B cell (primary cell): ENCODE measurements at regions not wholly inside any gene's neighbourhood (a gene's known extent, or its start where the extent isn't known, plus 50 kb on each side); places are given as distances from the start of the nearest gene placed in this dataset.
A peak's percentile ranks its signal among the peaks of the same experiment; 100 is the strongest.

Experiments
- ATAC-seq: fragments of 200-7000 bp; cut with Tn5 transposase; one replicate; pipeline ENCODE4 v1.10.0; 2021; ENCODE audit warnings: low read depth, mild to moderate bottlenecking, moderate number of reproducible peaks, moderate library complexity
- CTCF ChIA-PET: fragments of 350-600 bp; sonication (Branson Sonifier 250); formaldehyde crosslinking; loops from one replicate; lab custom pipeline; 2021; ENCODE audit warnings: antibody characterized with exemption, inconsistent platforms; lab: Charles Lee
- POLR2A ChIA-PET: fragments of 350-600 bp; sonication (Branson Sonifier 250); formaldehyde crosslinking; loops from one replicate; lab custom pipeline; 2021; ENCODE audit warnings: antibody characterized with exemption; lab: Charles Lee
- DNase-seq: peaks from one replicate; pipeline ENCODE4 v3.0.0; 2013
- H2AFZ ChIP-seq: 2 replicates; pipeline ENCODE4 v1.6.1; 2012; ENCODE audit warnings: mild to moderate bottlenecking, low read depth, low read length; ENCODE audit not compliant: insufficient read depth, poor library complexity, severe bottlenecking
- H3K27ac ChIP-seq, 2 donors: 1 replicate in 1 of 2; 2 replicates in 1 of 2; pipeline ENCODE4 v1.5.1; 2012 to 2013; ENCODE audit warnings: low read length in 2 of 2, mild to moderate bottlenecking in 2 of 2, moderate library complexity in 1 of 2
- H3K27me3 ChIP-seq, 4 experiments: fragments of 200-600 bp in 1 of 4; sonication (generic) in 1 of 4; replicated peaks in 1 of 4; 1 replicate in 2 of 4; 2 replicates in 2 of 4; pipeline versions ENCODE4 v1.6.1 to v1.7.0; 2013 to 2016; ENCODE audit warnings: low read length in 3 of 4, mild to moderate bottlenecking in 2 of 4, mixed read lengths in 1 of 4, moderate library complexity in 1 of 4; ENCODE audit not compliant: insufficient read depth in 4 of 4, control insufficient read depth in 3 of 4; ENCODE audit errors: control extremely low read depth in 1 of 4
- H3K36me3 ChIP-seq, 2 experiments: replicated peaks in 1 of 2; 1 replicate in 1 of 2; 2 replicates in 1 of 2; pipeline versions ENCODE4 v1.6.1 to v1.7.1; 2013; ENCODE audit warnings: low read length in 1 of 2; ENCODE audit not compliant: insufficient read depth in 2 of 2, control insufficient read depth in 1 of 2; ENCODE audit errors: control extremely low read depth in 1 of 2, extremely low read depth in 1 of 2
- H3K4me1 ChIP-seq, 2 donors: fragments of 200-600 bp in 1 of 2; sonication (generic) in 1 of 2; 1 replicate in 1 of 2; 2 replicates in 1 of 2; pipeline versions ENCODE4 v1.5.1 to v1.6.1; 2013 to 2017; ENCODE audit warnings: low read length in 2 of 2; ENCODE audit not compliant: control insufficient read depth in 2 of 2, insufficient read depth in 2 of 2
- H3K4me2 ChIP-seq: replicated peaks from 2 replicates; pipeline ENCODE3; 2012; ENCODE audit warnings: mild to moderate bottlenecking, low read depth, low read length; ENCODE audit not compliant: poor library complexity, severe bottlenecking
- H3K4me3 ChIP-seq, 5 experiments: fragments of 200-600 bp in 1 of 5; sonication (generic) in 1 of 5; 1 replicate in 3 of 5; 2 replicates in 2 of 5; pipeline versions ENCODE4 v1.5.1 to v1.7.0; 2011 to 2016; ENCODE audit warnings: low read length in 4 of 5, mild to moderate bottlenecking in 4 of 5, low read depth in 2 of 5, control low read depth in 1 of 5, moderate library complexity in 1 of 5; ENCODE audit not compliant: insufficient read depth in 1 of 5; ENCODE audit errors: control extremely low read depth in 1 of 5, extremely low read depth in 1 of 5
- H3K79me2 ChIP-seq: fragments of 200-600 bp; sonication (generic); one replicate; pipeline ENCODE4 v1.6.0; 2016; ENCODE audit warnings: low read length; ENCODE audit not compliant: control insufficient read depth, insufficient read depth
- H3K9ac ChIP-seq: fragments of 200-600 bp; sonication (generic); 2 replicates; pipeline ENCODE4 v1.6.1; 2017; ENCODE audit warnings: mild to moderate bottlenecking, low read length, moderate library complexity
- H3K9me3 ChIP-seq, 3 donors: one replicate each; pipeline versions ENCODE4 v1.6.1 to v1.7.1; 2013; ENCODE audit warnings: low read length in 2 of 3; ENCODE audit not compliant: control insufficient read depth in 2 of 3, insufficient read depth in 1 of 3; ENCODE audit errors: control extremely low read depth in 1 of 3
- H4K20me1 ChIP-seq: 2 replicates; pipeline ENCODE4 v1.6.0; 2012; ENCODE audit warnings: mild to moderate bottlenecking, low read length; ENCODE audit not compliant: insufficient read depth, control insufficient read depth, poor library complexity, severe bottlenecking
- H3K27ac Mint-ChIP-seq: one replicate; pipeline ENCODE4 v1.8.0; 2021; ENCODE audit warnings: mixed read lengths
- H3K27me3 Mint-ChIP-seq: one replicate; pipeline ENCODE4 v1.8.0; 2021; ENCODE audit warnings: mixed read lengths
- H3K4me1 Mint-ChIP-seq: one replicate; pipeline ENCODE4 v1.8.0; 2021; ENCODE audit warnings: mixed read lengths
- H3K4me3 Mint-ChIP-seq: one replicate; pipeline ENCODE4 v1.8.0; 2021; ENCODE audit warnings: mixed read lengths
- H3K9me3 Mint-ChIP-seq: one replicate; pipeline ENCODE4 v1.8.0; 2022; ENCODE audit warnings: mixed read lengths; ENCODE audit not compliant: insufficient read depth
- EZH2 ChIP-seq: IDR thresholded peaks from 2 replicates; pipeline ENCODE4 v1.6.1; 2012; ENCODE audit warnings: borderline replicate concordance, low read depth, mild to moderate bottlenecking, moderate library complexity, low read length; ENCODE audit not compliant: insufficient read depth, poor library complexity, severe bottlenecking
- WGBS: methylation state at CpG from one replicate; pipeline ENCODE4 v1.1.5; 2013; ENCODE audit warnings: missing lambda C conversion rate; ENCODE audit not compliant: insufficient coverage; 5-methylcytosine and 5-hydroxymethylcytosine counted together
- intact Hi-C: fragments of 100-400 bp; cut with micrococcal nuclease; formaldehyde crosslinking; loops from one replicate; pipeline ENCODE4 v1.10.0; 2022
- TF ChIP-seq, protein P1 (sequence below): fragments of 200-600 bp; IDR thresholded peaks from one replicate; pipeline ENCODE4 v1.8.0; 2022; ENCODE audit warnings: antibody characterized with exemption, mild to moderate bottlenecking

DNA sequence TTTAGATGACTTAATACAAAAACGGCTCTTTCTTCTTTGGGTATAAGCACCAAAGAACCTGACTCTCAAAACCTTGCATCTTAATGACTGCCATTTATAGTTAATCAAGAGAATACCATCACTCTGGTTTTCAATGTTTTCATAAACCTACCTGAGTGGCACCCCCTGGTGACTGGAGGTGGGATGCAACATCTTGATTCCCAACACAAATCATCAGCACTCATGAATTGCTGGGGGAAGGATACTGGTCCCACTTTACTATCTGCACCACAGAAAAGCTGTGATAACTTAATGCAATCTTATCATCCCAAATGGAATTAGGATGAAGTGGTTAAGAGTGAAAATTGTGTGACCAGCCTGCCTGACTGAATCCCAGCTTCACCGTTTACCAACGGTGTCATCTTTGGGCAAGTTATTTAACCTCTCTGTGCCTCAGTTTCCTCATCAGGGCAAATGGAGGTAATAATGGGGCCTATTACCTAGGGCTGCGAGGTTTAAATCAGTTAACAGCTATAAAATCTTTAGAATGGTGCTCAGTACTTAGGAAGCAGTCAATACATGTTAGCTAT lies 366.4 kb downstream of the KLF12 start:
- Mint-ChIP-seq H3K27ac (peak overlapping the region; percentile 83), H3K9me3 (no peaks in the 10 kb centered on the region), H3K4me3 (peak overlapping the region; percentile 18), H3K4me1 (peaks cover 52% of the 10 kb centered on the region), H3K27me3 (no peaks in the 10 kb centered on the region)
- no peak overlapping the region for H3K9ac ChIP-seq
- H3K79me2 ChIP-seq, result no peaks in the 10 kb centered on the region
- H3K27me3 ChIP-seq, result no peaks in the 10 kb centered on the region
- H3K4me3 ChIP-seq, result no peak overlapping the region
- peaks cover under 1 to 7% of the 10 kb centered on the region in 2 experiments for H3K36me3 ChIP-seq
- no peaks in the 10 kb centered on the region for H3K9me3 ChIP-seq
- peak overlapping the region; percentile 56 for H3K4me2 ChIP-seq
- DNase-seq (peak; percentile 32), ATAC-seq (peak; percentile 5)
- H3K4me1 ChIP-seq, result peaks cover 33 to 42% of the 10 kb centered on the region in 2 donors
- intact Hi-C loops, result loop anchor here (1.0 to 5.0 kb wide), 4 partner anchors 14 to 519 kb away; partner anchors contain the start of gene KLF12
- TF ChIP-seq, protein P1, sequence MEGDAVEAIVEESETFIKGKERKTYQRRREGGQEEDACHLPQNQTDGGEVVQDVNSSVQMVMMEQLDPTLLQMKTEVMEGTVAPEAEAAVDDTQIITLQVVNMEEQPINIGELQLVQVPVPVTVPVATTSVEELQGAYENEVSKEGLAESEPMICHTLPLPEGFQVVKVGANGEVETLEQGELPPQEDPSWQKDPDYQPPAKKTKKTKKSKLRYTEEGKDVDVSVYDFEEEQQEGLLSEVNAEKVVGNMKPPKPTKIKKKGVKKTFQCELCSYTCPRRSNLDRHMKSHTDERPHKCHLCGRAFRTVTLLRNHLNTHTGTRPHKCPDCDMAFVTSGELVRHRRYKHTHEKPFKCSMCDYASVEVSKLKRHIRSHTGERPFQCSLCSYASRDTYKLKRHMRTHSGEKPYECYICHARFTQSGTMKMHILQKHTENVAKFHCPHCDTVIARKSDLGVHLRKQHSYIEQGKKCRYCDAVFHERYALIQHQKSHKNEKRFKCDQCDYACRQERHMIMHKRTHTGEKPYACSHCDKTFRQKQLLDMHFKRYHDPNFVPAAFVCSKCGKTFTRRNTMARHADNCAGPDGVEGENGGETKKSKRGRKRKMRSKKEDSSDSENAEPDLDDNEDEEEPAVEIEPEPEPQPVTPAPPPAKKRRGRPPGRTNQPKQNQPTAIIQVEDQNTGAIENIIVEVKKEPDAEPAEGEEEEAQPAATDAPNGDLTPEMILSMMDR, result peak; percentile 60
- no peak for TF ChIP-seq EZH2
- peak overlapping the region; percentile 83 to 92 for H3K27ac ChIP-seq
- H4K20me1 ChIP-seq, result no peaks in the 10 kb centered on the region
- 50% methylated on average over 2 of the region's 4 CpGs for WGBS
- no peak overlapping the region for H2AFZ ChIP-seq
- ChIA-PET CTCF (interaction anchor here (0.6 to 3.8 kb wide), 6 partner anchors 8 to 520 kb away, joined by 3 to 62 read pairs (median 4); no protein-coding TSS in a partner anchor), POLR2A (no interaction called here)

DNA sequence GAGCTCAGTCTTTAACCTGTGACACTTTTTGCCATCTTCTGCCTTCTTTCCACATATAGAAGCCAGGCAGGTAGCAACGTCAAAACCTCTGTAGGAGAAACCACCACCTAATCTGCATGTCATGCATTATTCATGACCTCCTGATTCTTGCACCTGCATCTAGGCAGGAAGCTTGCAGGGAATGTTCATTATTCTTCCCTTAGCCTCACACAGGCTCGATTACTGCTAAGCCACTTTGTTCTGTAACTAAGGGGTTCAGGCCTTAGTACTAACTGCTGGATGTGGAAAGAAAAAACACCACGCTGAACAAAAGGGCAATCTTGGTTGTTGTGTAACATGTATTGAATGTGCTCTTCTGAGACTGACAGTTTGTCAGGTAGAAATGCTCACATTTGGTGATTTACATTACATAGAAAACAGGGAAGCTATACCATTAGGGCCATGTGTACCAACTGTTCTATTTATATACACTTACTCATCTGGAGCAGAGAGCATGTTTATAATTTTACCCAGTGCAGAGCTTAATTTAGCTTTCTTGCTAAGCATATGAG lies 366.9 kb downstream of the KLF12 start:
- Histone ChIP-seq H3K79me2 (no peaks in the 10 kb centered on the region), H3K4me2 (peak overlapping the region; percentile 56), H2AFZ (no peak overlapping the region), H3K9me3 (no peaks in the 10 kb centered on the region), H3K4me1 (peaks cover 38 to 47% of the 10 kb centered on the region in 2 donors), H3K36me3 (peaks cover 1 to 7% of the 10 kb centered on the region in 2 experiments), H3K9ac (peak overlapping the region; percentile 21), H3K4me3 (no peak overlapping the region), H3K27me3 (no peaks in the 10 kb centered on the region), H4K20me1 (no peaks in the 10 kb centered on the region), H3K27ac (peak overlapping the region; percentile 83 to 92)
- Mint-ChIP-seq H3K4me3 (peak overlapping the region; percentile 30), H3K27ac (peak overlapping the region; percentile 83), H3K27me3 (no peaks in the 10 kb centered on the region), H3K9me3 (no peaks in the 10 kb centered on the region), H3K4me1 (peaks cover 58% of the 10 kb centered on the region)
- no peak for TF ChIP-seq EZH2
- TF ChIP-seq, protein P1, result no peak
- DNase-seq (peak; percentile 44), ATAC-seq (peak; percentile 11)
- WGBS, result 0% methylated on average over 1 of the region's 3 CpGs
- ChIA-PET POLR2A (interaction anchor here (0.6 kb wide), 1 partner anchor 176 kb away, joined by 3 read pairs; no protein-coding TSS in a partner anchor), CTCF (interaction anchor here (0.6 to 3.8 kb wide), 7 partner anchors 9 to 520 kb away, joined by 3 to 62 read pairs (median 4); no protein-coding TSS in a partner anchor)
- intact Hi-C loops, result loop anchor here (1.0 to 5.0 kb wide), 4 partner anchors 13 to 520 kb away; partner anchors contain the start of gene KLF12
